ENCODE measurements at regions not wholly inside any gene's neighbourhood (a gene's known extent, or its start where the extent isn't known, plus 50 kb on each side); places are given as distances from the start of the nearest gene placed in this dataset.

GRCh38 chr7:115133248-115133647 lies 211.4 kb downstream of the MDFIC start:
- TF ChIP-seq CTCF (IDR thresholded peaks at IDR 0.05) (no peak), POLR2A (IDR thresholded peaks at IDR 0.05) (no peak)

Data from heart left ventricle (tissue), 13 donors.